ENCODE measurements at regions not wholly inside any gene's neighbourhood (a gene's known extent, or its start where the extent isn't known, plus 50 kb on each side); places are given as distances from the start of the nearest gene placed in this dataset.

GRCh38 chr21:15241997-15242736 lies 177.4 kb upstream of the NRIP1 start:
- TF ChIP-seq POLR2A (IDR thresholded peaks at IDR 0.05; ENCODE audit: low read depth, low read length): no peak
- TF ChIP-seq POLR2AphosphoS5 (IDR thresholded peaks at IDR 0.05; ENCODE audit: low read depth, low read length): no peak
- no peak for TF ChIP-seq TAF1 (IDR thresholded peaks at IDR 0.05; ENCODE audit: low read depth, low read length)
- TF ChIP-seq POU2F2 (IDR thresholded peaks at IDR 0.05; ENCODE audit: low read depth, low read length): no peak
